Breast epithelium (tissue), 4 donors: ENCODE measurements at regions not wholly inside any gene's neighbourhood (a gene's known extent, or its start where the extent isn't known, plus 50 kb on each side); places are given as distances from the start of the nearest gene placed in this dataset.

ENCODE experiments used
- DNase-seq, 2 donors: peaks; one replicate each; pipeline ENCODE4 v3.0.0-alpha.2; 2019; ENCODE audit warnings: low spot score in 2 of 2
- H3K27ac ChIP-seq, 2 donors: fragments of 200-600 bp; sonication (generic) in 1 of 2; one replicate each; pipeline ENCODE4 v1.5.1; 2016 to 2019; ENCODE audit warnings: mild to moderate bottlenecking in 1 of 2
- H3K27me3 ChIP-seq, 2 donors: fragments of 200-600 bp; sonication (generic) in 1 of 2; one replicate each; pipeline versions ENCODE4 v1.5.1 to v1.6.0; 2017 to 2019; ENCODE audit warnings: control low read depth in 1 of 2, mild to moderate bottlenecking in 1 of 2
- H3K36me3 ChIP-seq: fragments of 200-600 bp; one replicate; pipeline ENCODE4 v1.5.1; 2019
- H3K4me1 ChIP-seq, 2 donors: fragments of 200-600 bp; sonication (generic); one replicate each; pipeline ENCODE4 v1.5.1; 2016 to 2019; ENCODE audit warnings: control low read depth in 1 of 2
- H3K4me3 ChIP-seq, 3 donors: fragments of 200-600 bp; sonication (generic); 1 replicate in 2 of 3; 2 replicates in 1 of 3; pipeline ENCODE4 v1.5.1; 2016 to 2019; ENCODE audit warnings: mild to moderate bottlenecking in 3 of 3, moderate library complexity in 2 of 3
- H3K9me3 ChIP-seq, 2 donors: fragments of 200-600 bp; sonication (generic) in 1 of 2; one replicate each; pipeline ENCODE4 v1.5.1; 2016 to 2019; ENCODE audit warnings: control low read depth in 1 of 2
- POLR2A ChIP-seq: fragments of 450-650 bp; IDR thresholded peaks from one replicate; pipeline ENCODE4 v1.6.1; 2016; ENCODE audit warnings: antibody characterized with exemption, mild to moderate bottlenecking, moderate library complexity
- POLR2AphosphoS5 ChIP-seq, 3 donors: sonication (generic); formaldehyde crosslinking; IDR thresholded peaks; one replicate each; pipeline ENCODE4 v1.6.1; 2017; ENCODE audit warnings: antibody characterized with exemption in 3 of 3
- intact Hi-C: fragments of 100-400 bp; cut with DNase I; formaldehyde crosslinking; loops from one replicate; pipeline ENCODE4 v1.15.1; 2023; ENCODE audit warnings: low total_unique reads
- TF ChIP-seq, protein P1 (sequence below), 3 donors: fragments of 450-650 bp; IDR thresholded peaks; one replicate each; pipeline ENCODE4 v1.5.1; 2016 to 2017; ENCODE audit warnings: antibody characterized with exemption in 3 of 3, mild to moderate bottlenecking in 3 of 3, moderate library complexity in 3 of 3

DNA sequence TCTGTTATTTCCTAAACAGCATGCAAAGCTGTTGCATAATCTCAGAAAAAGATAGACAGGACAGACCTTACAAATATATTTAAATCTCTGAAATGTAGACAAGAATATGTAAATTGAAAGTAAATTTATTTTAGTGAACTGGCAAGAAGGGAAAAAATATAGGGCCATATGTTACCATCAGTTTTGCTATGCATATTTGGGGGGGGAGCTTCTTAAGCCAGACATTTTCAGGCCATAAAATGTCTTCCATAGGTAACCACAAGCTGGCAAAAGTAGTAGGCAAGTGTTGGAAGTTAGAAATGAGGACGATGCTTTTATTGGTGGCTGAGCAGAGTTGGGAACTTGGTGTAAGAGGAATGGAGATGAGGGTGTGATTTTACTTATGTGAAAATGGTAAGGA lies 272.0 kb upstream of the CXXC4 start:
- H3K27me3 ChIP-seq, result no peaks in the 10 kb centered on the region
- no peak overlapping the region for H3K4me3 ChIP-seq
- no peaks in the 10 kb centered on the region for H3K4me1 ChIP-seq
- no peak for DNase-seq
- no peaks in the 10 kb centered on the region for H3K9me3 ChIP-seq
- H3K36me3 ChIP-seq, result no peaks in the 10 kb centered on the region
- H3K27ac ChIP-seq, result no peak overlapping the region
- intact Hi-C loops, result no loop called here
- TF ChIP-seq POLR2AphosphoS5 (IDR thresholded peaks at IDR 0.05) (no peak), POLR2A (no peak)
- TF ChIP-seq, protein P1, sequence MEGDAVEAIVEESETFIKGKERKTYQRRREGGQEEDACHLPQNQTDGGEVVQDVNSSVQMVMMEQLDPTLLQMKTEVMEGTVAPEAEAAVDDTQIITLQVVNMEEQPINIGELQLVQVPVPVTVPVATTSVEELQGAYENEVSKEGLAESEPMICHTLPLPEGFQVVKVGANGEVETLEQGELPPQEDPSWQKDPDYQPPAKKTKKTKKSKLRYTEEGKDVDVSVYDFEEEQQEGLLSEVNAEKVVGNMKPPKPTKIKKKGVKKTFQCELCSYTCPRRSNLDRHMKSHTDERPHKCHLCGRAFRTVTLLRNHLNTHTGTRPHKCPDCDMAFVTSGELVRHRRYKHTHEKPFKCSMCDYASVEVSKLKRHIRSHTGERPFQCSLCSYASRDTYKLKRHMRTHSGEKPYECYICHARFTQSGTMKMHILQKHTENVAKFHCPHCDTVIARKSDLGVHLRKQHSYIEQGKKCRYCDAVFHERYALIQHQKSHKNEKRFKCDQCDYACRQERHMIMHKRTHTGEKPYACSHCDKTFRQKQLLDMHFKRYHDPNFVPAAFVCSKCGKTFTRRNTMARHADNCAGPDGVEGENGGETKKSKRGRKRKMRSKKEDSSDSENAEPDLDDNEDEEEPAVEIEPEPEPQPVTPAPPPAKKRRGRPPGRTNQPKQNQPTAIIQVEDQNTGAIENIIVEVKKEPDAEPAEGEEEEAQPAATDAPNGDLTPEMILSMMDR (IDR thresholded peaks at IDR 0.05), result no peak

- no peak for DNase-seq
- H3K36me3 ChIP-seq, result no peaks in the 10 kb centered on the region
- no peaks in the 10 kb centered on the region for H3K4me1 ChIP-seq
- no peak overlapping the region for H3K4me3 ChIP-seq
- no peaks in the 10 kb centered on the region for H3K9me3 ChIP-seq
- intact Hi-C loops, result no loop called here
- H3K27me3 ChIP-seq, result no peaks in the 10 kb centered on the region
- H3K27ac ChIP-seq, result no peak overlapping the region
- no peak for TF ChIP-seq POLR2AphosphoS5 (IDR thresholded peaks at IDR 0.05)
- TF ChIP-seq, protein P1 (IDR thresholded peaks at IDR 0.05), result no peak
Measured at GRCh38 chr4:104772849-104773248, 278.2 kb upstream of the CXXC4 start.

DNA sequence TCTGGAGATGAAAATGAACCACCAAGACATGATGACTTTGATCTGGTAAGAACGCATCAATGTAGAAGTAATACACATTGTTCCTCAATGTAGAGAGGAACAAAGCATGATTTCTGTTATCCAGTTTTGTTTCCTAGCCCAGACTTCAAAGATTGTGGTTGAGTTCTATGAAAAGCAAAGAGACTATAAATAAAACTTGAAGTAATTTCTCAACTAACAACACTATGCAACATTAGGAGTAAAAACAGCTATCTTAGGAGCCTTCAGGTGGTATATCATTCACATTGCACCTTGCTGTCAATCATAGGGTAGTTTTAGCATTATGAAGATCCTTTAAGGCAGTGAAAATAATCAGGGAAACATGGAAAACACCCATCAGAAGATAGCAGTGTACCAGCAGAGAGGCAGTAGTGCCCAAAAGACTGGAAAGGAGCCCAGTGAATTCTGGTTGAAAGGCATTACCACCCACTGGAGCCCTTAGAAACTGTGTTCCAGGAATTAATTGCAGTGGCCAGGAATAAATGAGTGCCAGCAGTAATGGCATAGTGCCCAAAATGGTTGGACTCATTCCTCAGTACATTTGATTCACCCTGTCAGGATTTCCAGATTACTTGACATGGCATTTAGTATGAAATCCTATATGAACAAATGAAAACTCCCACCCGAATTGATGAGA lies 300.7 kb upstream of the CXXC4 start:
- Histone ChIP-seq H3K9me3 (no peaks in the 10 kb centered on the region), H3K4me3 (no peak overlapping the region), H3K27me3 (no peaks in the 10 kb centered on the region), H3K27ac (no peak overlapping the region), H3K4me1 (no peaks in the 10 kb centered on the region), H3K36me3 (no peaks in the 10 kb centered on the region)
- DNase-seq, result no peak
- intact Hi-C loops, result no loop called here
- TF ChIP-seq POLR2A (no peak), POLR2AphosphoS5 (IDR thresholded peaks at IDR 0.05) (no peak)
- TF ChIP-seq, protein P1 (IDR thresholded peaks at IDR 0.05), result no peak

DNA sequence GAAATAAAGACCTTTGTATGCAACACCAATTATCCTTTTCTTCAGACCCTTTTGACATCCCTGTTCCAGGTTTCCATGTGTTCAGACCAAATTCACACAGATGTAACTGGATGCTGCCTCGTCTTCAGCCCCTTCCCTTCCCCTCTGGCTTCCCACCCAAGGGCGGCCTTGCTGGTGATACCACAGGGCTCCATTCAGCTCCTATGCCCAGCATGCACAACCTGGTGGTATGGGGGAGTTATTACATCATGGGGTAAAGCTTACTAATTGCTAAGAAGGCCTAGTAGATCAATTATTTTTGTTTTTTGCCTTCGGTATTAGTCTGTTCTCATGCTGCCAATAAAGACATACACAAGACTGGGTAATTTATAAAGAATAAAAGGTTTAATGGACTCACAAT lies 317.0 kb upstream of the CXXC4 start:
- no peaks in the 10 kb centered on the region for H3K4me1 ChIP-seq
- H3K9me3 ChIP-seq, result no peaks in the 10 kb centered on the region
- no peak for TF ChIP-seq POLR2AphosphoS5 (IDR thresholded peaks at IDR 0.05)
- TF ChIP-seq, protein P1 (IDR thresholded peaks at IDR 0.05), result no peak
- no peak for TF ChIP-seq POLR2A
- no peak for DNase-seq
- no peaks in the 10 kb centered on the region for H3K36me3 ChIP-seq
- no peak overlapping the region for H3K27ac ChIP-seq
- H3K4me3 ChIP-seq, result no peak overlapping the region
- intact Hi-C loops, result no loop called here
- no peaks in the 10 kb centered on the region for H3K27me3 ChIP-seq

GRCh38 chr4:104815665-104816064 lies 321.0 kb upstream of the CXXC4 start:
- Histone ChIP-seq H3K9me3 (no peaks in the 10 kb centered on the region), H3K4me3 (no peak overlapping the region), H3K36me3 (no peaks in the 10 kb centered on the region), H3K4me1 (no peaks in the 10 kb centered on the region), H3K27me3 (no peaks in the 10 kb centered on the region), H3K27ac (no peak overlapping the region)
- TF ChIP-seq POLR2AphosphoS5 (IDR thresholded peaks at IDR 0.05), result no peak
- TF ChIP-seq POLR2A, result no peak
- TF ChIP-seq, protein P1 (IDR thresholded peaks at IDR 0.05), result no peak
- intact Hi-C loops, result no loop called here
- DNase-seq, result no peak
